Peyer's patch (tissue), 4 donors: ENCODE measurements at regions not wholly inside any gene's neighbourhood (a gene's known extent, or its start where the extent isn't known, plus 50 kb on each side); places are given as distances from the start of the nearest gene placed in this dataset.

Source experiments
- DNase-seq, 3 donors: peaks; one replicate each; pipeline ENCODE4 v3.0.0-alpha.2; 2017 to 2019
- H3K27ac ChIP-seq, 4 donors: fragments of 200-600 bp; sonication (generic); one replicate each; pipeline ENCODE4 v1.5.1; 2016 to 2019
- H3K27me3 ChIP-seq, 2 donors: fragments of 200-600 bp; sonication (generic); one replicate each; pipeline ENCODE4 v1.5.1; 2019
- H3K36me3 ChIP-seq, 3 donors: fragments of 200-600 bp; sonication (generic); one replicate each; pipeline ENCODE4 v1.5.1; 2016 to 2019
- H3K4me1 ChIP-seq, 4 donors: fragments of 200-600 bp; sonication (generic); one replicate each; pipeline ENCODE4 v1.5.1; 2016 to 2019
- H3K4me3 ChIP-seq, 4 donors: fragments of 200-600 bp; sonication (generic); 1 replicate in 3 of 4; 2 replicates in 1 of 4; pipeline ENCODE4 v1.5.1; 2016 to 2019; ENCODE audit warnings: mild to moderate bottlenecking in 1 of 4
- H3K9me3 ChIP-seq, 4 donors: fragments of 200-600 bp; sonication (generic); one replicate each; pipeline ENCODE4 v1.5.1; 2016 to 2019; ENCODE audit warnings: mild to moderate bottlenecking in 1 of 4
- CTCF ChIP-seq, 6 experiments: fragments of 450-650 bp in 4 of 6; fragments of 200-600 bp in 2 of 6; sonication (generic) in 1 of 6; IDR thresholded peaks; one replicate each; pipeline ENCODE4 v1.5.1; 2017 to 2019; ENCODE audit warnings: antibody characterized with exemption in 6 of 6, mild to moderate bottlenecking in 3 of 6, moderate library complexity in 1 of 6
- POLR2A ChIP-seq, 2 donors: fragments of 450-650 bp; IDR thresholded peaks; one replicate each; pipeline ENCODE4 v1.5.1; 2017; ENCODE audit warnings: antibody characterized with exemption in 2 of 2, mild to moderate bottlenecking in 2 of 2, moderate library complexity in 2 of 2

GRCh38 chr5:86917117-86917579 is 299.4 kb downstream of the COX7C start:
- TF ChIP-seq CTCF (IDR thresholded peaks at IDR 0.05) (no peak), POLR2A (IDR thresholded peaks at IDR 0.05) (no peak)
- Histone ChIP-seq H3K36me3 (no peaks in the 10 kb centered on the region), H3K9me3 (no peaks in the 10 kb centered on the region), H3K27ac (no peak overlapping the region), H3K4me3 (no peak overlapping the region), H3K4me1 (no peaks in the 10 kb centered on the region), H3K27me3 (no peaks in the 10 kb centered on the region)
- no peak for DNase-seq

GRCh38 chr5:86918246-86918645 is 300.5 kb downstream of the COX7C start:
- no peak for DNase-seq
- Histone ChIP-seq H3K36me3 (no peaks in the 10 kb centered on the region), H3K9me3 (no peaks in the 10 kb centered on the region), H3K4me3 (no peak overlapping the region), H3K4me1 (no peaks in the 10 kb centered on the region), H3K27me3 (no peaks in the 10 kb centered on the region), H3K27ac (no peak overlapping the region)
- TF ChIP-seq POLR2A (IDR thresholded peaks at IDR 0.05) (no peak), CTCF (IDR thresholded peaks at IDR 0.05) (no peak)

GRCh38 chr5:86926033-86926432 is 308.3 kb downstream of the COX7C start:
- Histone ChIP-seq H3K4me3 (no peak overlapping the region), H3K27ac (no peak overlapping the region), H3K27me3 (no peaks in the 10 kb centered on the region), H3K9me3 (no peaks in the 10 kb centered on the region), H3K36me3 (no peaks in the 10 kb centered on the region), H3K4me1 (no peaks in the 10 kb centered on the region)
- no peak for TF ChIP-seq CTCF (IDR thresholded peaks at IDR 0.05)
- TF ChIP-seq POLR2A (IDR thresholded peaks at IDR 0.05) = no peak
- no peak for DNase-seq

- Histone ChIP-seq H3K4me1 (no peaks in the 10 kb centered on the region), H3K9me3 (no peaks in the 10 kb centered on the region), H3K27ac (no peak overlapping the region), H3K36me3 (no peaks in the 10 kb centered on the region), H3K4me3 (no peak overlapping the region), H3K27me3 (no peaks in the 10 kb centered on the region)
- DNase-seq = no peak
- TF ChIP-seq CTCF (IDR thresholded peaks at IDR 0.05) (no peak), POLR2A (IDR thresholded peaks at IDR 0.05) (no peak)
These were observed 311.5 kb downstream of the COX7C start for GRCh38 chr5:86929123-86929766.

- Histone ChIP-seq H3K4me3 (no peak overlapping the region), H3K27ac (no peak overlapping the region), H3K27me3 (no peaks in the 10 kb centered on the region), H3K4me1 (no peaks in the 10 kb centered on the region), H3K36me3 (no peaks in the 10 kb centered on the region), H3K9me3 (no peaks in the 10 kb centered on the region)
- no peak for DNase-seq
- TF ChIP-seq POLR2A (IDR thresholded peaks at IDR 0.05) (no peak), CTCF (IDR thresholded peaks at IDR 0.05) (no peak)
These were observed 315.9 kb upstream of the RASA1 start for GRCh38 chr5:86951761-86952160.

GRCh38 chr5:86964889-86965288 is 302.8 kb upstream of the RASA1 start:
- no peak for DNase-seq
- H3K27me3 ChIP-seq = no peaks in the 10 kb centered on the region
- TF ChIP-seq CTCF (IDR thresholded peaks at IDR 0.05) (no peak), POLR2A (IDR thresholded peaks at IDR 0.05) (no peak)
- H3K36me3 ChIP-seq = no peaks in the 10 kb centered on the region
- H3K4me1 ChIP-seq = no peaks in the 10 kb centered on the region
- no peak overlapping the region for H3K27ac ChIP-seq
- no peak overlapping the region for H3K4me3 ChIP-seq
- no peaks in the 10 kb centered on the region for H3K9me3 ChIP-seq
